NCI-H226 (cell line): ENCODE measurements at regions not wholly inside any gene's neighbourhood (a gene's known extent, or its start where the extent isn't known, plus 50 kb on each side); places are given as distances from the start of the nearest gene placed in this dataset.

Experiments
- DNase-seq: peaks from one replicate; pipeline ENCODE4 v3.0.0-alpha.2; 2015

DNA sequence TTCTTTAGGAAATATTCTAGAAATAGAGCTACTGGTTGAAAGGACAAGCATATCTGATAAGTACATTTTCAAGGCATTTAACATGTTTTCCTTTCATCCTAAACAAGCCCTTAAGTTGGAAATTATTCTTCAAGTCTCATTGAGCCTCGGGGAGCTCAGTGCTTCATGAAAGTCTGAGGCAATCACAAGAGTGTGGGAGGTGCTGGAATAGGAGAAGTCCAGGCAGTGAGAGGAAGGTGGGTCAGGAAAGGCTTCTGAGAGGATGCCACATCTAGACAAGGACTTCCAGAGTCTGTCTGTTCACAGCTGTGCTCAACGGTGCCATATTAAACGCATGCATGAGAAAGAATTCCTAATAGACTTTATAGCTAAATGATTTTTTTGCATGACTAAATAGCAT is 69.8 kb downstream of the CD83 start:
- DNase-seq: no peak

DNA sequence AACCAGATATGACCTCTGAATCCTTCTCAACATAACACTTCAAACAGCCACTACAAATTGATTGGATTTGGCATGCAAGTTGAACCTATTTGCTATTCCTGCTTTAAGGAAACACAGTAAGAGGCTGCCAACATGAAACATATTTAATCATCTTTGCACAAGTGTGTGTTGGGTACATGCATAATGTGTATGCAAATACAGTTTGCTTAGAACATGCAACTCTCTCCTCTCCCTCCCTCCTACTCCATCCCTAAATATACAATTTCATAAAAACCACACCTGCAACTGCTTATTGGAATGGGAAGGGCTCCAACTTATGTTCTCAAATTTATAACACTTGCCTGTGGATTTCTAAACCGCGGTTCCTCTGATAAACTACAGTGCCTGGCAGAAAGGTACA is 71.5 kb downstream of the CD83 start:
- DNase-seq: no peak

DNA sequence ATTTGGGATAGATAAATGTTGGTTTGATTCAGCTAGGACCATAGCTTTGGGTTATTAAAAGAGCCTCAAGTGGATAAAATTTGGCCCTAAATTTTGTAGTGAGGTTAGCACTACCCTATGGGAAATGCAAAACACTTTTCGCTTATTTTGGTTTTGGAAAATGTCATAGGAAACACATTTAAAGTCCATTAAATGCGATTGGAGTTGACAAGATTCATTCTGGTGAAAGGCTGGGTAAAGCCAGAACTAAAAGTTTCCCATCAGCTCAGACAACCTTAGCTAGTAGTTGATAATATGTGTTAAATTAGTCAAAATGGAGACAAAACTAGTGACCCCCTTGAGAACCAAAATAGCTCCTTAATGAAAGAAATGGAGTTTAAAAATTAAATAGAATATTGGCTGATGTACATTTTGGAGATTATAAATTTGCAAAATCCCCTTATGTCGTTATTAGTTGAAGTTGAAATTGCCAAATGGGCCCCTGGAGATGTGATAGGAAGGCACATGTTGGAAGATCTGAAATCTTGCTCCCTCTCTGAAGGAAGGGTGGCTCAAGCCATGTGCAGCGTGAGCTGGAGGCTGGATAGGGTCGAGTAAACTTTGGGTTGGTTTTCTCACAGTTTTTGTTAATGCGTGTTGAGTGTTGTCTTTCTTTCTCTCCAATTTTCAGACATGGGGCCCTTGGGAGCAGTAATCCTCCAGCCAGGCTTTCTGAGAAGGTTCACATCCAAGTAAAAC is 72.8 kb downstream of the CD83 start:
- DNase-seq: no peak

DNA sequence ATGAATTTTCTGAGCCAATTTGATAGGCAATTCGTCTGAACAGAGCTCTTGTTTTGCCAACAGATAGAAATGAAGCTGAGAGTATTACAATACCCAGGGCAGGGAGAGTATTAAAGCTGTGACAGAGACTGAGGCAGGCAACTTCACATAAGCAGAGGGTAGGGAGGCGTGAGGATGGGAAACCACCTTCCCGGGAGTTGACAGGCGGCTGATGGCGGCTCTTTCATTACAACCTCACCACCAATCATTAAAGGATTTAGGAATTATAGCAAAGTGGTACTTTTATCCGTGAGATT is 73.3 kb downstream of the CD83 start:
- DNase-seq: no peak

DNA sequence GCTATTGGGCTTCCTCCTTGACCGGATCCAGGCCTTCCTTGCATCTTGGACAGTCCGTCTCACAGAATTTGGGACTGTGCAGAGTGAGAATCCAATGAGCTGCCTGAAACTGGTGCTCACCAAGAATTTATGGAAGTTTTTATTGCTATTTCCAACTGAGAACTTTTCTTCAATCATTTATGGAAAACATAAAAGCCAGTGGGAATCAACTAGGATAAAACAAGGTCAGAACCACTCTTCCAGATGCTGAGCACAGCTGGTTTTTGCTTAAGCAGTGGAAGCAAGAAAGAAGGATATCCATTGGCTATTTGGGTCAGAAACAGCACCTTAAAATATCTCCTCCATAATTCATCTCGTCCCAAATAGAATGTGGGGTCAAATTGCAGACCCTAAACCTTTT is 74.2 kb downstream of the CD83 start:
- DNase-seq: no peak

DNA sequence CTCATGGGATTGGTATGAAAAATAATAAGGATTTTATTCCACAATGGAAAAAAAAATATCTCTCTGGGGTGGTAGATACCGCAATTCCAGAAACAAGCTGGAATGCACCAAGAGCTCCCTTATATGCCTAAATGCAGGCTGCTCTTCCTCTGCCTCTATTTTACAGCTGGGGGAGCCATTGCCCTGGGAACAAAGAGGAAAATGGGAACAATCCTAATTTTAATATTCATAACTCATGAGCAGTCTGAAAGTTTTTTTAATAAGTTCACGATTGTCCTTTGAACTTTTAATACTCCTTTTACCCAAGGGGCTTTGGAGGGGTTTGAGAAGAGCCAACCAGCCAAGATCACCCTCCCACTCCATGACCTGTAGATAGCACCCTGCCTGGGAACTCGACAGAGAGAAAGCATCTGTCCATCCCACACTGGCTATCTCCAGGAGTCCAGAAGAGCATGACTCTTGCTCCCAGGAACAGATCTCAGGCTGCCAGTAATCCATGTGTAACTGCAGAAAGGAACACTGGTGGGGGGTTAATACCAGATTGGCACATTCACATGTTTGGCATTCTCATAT is 74.7 kb downstream of the CD83 start:
- no peak for DNase-seq

DNA sequence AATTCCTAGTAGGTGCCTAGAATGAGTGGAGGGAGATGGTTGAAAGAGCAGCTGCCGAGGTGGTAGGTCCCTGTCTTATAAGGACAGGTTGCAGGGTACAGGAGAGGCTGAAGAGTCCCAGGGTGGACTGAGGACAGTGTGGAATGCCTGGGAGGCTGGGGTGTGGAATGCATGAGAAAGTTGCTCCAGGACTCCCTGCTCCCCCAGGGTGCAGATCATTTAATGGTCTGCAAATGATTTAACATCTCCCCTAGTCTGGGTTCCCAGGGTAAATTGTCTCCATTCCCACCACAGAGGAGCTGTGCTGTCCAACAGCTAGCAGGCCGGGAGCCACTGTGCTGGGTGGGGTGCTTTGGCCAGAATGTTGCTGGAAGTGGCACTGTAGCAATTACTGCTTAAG is 76.0 kb downstream of the CD83 start:
- DNase-seq: no peak

DNA sequence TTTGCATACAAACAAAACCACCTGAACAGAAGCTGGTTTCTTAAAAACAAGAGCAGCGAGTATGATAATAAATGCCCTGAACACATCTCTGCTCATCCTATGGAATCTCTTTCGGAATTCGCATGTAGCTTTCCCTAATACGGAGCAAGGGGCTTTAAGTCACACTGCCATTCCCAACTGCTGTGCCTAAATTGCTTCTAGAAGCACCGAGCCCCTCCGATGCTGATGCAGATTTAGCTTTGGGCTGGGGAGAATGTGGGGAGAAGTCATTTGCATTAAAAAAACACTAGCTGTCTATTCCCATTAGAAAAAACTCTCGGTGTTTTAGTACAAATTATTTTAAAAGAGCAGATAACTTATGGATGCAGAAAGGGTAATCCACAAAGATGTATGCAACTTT is 76.9 kb downstream of the CD83 start:
- DNase-seq: no peak

DNA sequence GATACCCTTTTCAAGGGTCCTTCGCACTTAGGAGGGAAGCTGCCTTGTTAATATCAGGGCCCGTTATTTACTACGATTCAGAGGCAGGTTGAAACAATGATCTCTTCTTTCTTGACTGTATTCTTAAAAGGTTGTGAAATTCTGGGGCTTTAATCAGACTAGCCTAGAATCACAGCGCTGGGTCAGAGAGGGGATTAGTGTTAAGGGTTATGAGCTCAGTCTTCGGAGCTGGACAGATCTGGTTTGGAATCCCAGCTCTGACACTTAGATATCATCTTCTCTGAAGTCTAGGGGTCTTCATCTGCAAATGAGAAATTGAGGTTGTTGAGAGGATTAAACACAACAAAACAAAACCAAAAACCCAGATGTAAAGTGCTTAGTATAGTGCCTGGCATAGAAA is 77.4 kb downstream of the CD83 start:
- no peak for DNase-seq

DNA sequence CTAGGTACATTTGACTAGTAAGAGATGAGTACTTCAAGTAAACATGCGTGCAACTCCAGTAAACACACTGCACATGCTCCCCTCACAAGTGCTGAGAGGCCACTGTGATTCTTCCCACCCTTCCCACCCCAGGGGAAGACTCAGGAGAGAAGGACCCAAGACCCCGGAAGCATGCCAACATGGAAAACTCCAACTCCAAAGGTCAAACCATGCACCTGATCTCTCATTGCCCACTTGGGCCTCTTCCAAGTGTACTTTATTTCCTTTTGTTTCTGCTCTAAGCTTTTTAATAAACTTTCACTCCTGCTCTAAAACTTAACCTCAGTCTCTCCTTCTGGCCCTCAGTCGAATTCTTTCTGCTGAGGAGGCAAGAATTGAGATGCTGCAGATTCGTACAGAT is 78.5 kb downstream of the CD83 start:
- no peak for DNase-seq

DNA sequence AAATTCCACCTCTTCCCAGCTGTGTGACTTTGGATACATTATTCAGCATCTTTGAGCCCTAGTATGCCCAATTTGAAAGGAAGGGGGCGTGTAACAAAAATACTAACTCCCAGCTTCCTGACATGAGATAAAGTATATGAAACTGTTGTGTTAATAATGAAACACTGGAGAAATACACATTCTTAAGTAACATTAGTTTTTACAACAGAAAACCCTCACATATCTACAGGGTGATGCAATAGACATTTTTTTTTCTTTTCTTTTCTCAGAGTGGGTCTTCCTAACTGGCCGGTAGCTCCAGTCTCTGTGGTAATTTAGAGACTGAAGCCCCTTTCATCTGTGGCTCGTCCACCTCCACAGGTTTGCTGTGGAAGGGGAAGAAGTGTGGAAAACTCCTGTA is 79.5 kb downstream of the CD83 start:
- DNase-seq: no peak

DNA sequence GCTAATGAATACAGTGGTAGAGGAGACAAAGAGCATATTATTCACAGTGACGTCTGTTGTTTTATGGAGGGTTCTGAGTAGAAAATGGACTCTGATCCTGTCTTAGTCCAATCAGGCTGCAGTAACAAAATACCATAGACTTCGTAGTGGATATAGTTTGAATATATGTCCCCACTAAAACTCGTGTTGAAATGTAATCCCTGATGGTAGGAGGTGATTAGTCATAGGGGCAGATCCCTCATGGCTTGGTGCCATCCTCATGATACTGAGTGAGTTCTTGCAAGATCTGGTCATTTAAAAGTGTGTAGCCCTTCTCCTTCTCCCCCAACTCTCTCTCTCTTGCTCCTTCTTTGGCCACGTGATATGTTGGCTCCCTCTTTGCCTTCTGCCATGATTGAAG is 82.5 kb downstream of the CD83 start:
- DNase-seq: no peak

DNA sequence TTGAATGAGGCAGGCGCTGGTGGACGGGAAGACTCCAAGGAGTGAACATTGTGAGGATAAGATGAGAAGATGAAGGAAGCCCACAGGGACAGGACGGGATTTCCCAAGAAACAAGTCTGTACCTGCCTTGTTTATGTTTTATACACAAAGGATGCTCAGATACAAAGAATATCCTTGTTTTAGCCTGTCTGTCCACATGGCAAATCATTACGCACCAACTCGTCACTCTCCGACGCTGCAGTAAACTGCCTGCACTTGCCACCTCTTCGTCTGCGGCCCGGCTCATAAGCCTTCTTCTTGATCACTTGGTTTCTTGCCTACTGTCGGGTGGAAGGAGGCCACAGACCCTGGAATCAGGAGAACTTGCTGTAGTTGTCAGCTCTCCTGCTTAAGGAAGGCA is 85.4 kb downstream of the CD83 start:
- no peak for DNase-seq

DNA sequence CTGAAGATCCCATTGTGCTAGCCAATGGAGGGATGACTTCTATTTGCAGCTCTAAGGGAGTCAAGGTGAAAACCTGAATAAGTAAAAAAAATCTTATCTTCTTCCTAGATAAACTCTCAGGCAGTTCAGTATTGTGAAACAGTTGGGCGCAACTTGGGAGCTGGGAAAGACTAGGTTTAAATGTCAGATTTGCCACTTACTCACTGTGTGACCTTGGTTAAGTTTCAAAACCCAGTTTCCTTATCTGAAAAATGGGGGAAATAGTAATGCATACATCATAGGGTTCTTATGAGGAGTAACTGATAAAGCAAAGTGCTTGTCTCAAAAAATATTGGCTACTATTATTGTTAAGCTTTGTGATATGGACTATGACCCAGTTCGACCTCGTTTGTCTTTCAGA is 88.8 kb downstream of the CD83 start:
- DNase-seq: peak; percentile 62

DNA sequence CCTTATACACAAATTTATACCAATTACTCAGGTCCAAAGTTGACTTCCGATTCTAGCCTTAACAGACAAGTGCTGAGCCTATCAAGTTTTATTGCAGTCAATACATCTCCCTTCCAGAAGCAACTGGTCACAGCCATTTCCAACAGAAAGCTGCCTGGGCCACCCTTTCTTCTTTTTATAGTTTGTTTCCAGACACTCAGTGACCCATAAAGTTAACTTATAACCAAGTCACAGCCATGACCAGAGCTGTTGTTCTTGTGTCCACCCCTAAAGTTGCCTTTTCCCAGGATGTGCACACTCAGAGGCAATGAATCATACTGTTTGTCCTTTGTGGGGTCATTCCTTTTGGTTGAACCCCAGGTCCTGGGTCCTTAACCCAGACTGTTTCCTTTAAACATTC is 89.9 kb downstream of the CD83 start:
- no peak for DNase-seq

DNA sequence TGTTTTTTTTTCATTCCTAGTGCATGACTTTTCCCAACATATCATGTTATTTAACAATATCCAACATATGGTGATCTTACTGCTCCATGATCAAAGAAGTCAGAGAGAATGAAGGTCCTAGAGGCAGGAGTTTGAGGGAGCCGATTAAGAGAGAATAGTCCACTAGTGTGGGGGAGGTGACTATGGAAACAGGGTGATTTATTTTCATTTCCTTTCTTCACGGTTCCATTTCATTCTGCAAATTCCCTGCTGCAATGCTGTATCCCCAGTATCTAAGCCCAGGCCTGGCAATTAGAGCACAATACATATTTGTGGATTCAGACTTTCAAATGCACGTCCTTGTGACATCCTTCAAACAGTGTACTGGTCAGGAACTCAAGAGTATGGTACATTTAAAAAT is 91.4 kb downstream of the CD83 start:
- DNase-seq: no peak

DNA sequence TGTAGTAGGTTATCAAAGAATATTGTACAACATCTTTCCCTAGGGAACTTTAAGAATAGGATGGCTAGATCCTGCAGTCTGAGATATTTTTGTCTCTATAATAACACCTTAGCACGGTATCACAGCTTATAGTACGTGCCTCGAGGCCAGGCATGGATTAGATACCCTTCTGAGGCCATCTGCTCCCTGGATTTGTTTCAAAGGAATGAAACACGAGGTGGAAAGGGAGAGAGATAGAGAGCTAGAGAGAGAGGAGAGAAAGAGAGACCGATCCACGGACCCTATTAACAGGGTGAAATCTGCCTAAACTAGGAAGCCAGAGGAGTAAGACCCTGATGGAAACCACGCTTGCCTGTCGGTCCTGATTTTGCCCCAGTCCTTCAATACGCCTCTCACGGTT is 92.5 kb downstream of the CD83 start:
- DNase-seq: no peak

DNA sequence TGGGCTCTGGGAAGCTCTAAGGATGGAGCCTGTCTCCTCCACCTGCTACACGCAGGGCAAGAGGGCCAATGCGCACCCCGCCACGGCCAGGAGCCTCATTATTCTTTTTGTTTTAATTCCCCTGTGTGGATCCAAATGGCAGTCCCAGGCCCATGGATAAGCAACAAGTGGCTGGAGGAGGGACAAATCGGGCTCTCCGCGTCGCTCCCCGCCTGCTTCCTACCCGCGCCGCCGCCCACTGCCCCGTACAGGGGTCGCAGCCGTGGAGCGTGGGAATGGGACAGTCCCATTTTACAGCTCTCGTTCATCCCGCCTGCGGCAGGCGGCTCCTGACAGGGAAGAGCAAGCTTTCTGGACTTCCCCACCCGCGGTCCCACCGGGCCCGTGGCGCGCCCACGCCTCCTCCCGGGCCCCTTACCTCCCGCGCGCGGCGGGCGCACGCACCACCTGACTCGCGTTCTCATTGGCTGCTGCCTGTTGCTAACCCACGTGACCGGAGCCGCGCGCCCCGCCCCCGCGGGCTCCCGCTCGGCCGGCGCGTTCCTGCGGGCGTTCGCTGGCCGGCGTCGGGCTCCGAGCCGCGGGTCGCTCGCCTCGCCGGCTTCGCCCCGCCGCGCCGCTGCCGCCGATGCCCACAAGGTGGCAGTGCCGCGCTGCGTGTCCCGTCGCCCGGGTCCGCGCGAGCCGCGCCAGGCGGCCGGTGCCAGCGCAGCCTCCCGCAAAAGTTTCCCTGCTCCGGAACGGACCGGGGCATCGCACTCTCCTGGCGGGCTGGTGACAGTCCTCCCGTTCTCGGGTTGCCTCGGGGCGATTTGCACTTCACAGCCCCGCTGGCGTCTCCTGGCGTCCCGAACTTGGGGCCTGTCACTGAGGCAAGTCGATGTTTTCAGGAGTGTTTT is 93.3 kb downstream of the CD83 start:
- DNase-seq: peak; percentile 84

DNA sequence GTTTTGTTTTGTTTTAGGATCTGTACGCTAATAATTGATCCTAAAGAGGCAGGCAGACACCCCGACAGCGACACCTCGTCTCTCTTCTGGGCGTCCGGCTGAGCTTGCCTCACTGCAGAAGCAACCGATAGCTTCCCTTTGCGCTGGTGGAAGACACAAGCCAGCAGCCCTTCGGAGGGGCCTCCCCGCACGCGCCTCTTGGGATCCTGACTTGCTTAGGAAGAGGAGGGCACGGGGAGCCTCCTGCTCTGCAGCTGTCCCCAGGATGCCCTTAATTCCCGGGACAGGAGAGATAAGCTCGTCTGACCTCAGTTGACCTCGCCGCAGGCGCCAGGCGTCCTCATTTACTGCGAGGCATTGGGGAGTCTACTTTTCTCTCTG is 94.0 kb downstream of the CD83 start:
- no peak for DNase-seq

DNA sequence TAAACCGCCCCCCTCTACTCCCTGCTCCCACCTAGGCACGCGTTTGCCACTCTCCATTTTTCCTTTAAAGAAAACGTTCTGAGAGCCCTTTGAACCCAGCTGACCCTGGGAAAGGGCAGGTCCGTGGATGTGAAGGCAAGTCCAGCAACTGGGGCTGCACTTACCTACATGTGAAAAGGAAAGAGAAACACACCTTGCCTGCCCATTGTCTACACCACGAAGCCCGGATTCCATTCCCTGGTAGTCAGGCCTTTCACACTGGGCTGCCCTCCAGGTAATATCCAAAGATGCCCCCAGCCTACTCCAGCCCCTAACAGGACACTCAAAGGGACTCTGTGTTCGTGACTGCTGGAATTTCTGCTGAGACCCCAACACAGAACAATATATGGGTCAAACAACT is 94.4 kb downstream of the CD83 start:
- no peak for DNase-seq

DNA sequence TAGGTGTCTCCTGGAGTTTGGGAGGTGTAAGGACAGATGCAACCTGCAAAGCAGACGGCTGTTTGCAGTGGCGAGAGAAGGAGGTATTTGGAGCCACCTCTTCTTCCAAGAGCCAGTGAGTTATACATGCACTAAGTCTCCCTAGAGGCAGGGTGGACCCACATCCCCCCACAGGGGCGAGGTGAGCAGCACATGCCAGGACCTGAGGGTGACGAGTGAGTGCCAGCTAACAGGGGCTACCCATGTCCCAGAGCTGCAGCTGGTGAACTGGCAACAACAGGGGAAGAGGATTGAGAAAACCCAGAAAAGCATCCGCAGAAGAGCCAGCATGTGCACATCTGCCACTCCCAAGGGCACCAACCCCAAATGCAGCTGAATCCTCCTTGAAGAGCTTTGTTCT is 95.1 kb downstream of the CD83 start:
- DNase-seq: no peak

DNA sequence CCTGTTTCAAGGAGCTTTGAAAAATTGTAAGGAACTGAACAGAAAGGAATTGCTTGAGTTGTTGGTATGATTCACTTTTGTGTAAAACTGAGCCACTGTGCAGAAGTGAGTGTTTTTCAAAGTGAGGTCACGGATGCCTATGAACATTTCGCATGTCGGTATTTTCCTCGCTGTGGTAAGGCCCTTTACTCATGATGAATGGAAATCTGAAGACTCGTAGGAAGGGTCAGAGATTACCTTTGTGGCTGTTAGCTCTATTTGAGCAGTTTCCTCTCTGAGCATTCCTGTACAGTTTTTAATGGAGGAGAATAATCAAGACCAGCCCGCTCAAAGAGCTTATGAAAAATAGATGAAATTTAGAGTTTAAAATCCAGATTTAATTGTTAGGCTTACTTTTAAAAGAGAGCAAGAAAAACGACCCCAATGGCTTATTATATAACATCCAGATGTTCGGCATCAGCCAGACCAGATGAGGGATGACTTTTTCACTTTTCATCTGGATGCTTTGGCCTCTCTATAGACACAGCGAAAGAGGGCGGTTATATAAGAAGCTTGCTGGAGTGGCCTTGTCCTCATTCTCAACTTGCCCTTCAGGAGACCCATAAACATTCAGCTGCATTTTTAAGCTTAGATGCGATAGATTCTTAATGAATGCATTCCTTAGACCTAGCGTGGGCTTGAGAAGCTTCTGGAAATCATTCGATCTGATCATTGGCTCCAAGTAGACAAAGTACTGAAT is 99.5 kb downstream of the CD83 start:
- no peak for DNase-seq

DNA sequence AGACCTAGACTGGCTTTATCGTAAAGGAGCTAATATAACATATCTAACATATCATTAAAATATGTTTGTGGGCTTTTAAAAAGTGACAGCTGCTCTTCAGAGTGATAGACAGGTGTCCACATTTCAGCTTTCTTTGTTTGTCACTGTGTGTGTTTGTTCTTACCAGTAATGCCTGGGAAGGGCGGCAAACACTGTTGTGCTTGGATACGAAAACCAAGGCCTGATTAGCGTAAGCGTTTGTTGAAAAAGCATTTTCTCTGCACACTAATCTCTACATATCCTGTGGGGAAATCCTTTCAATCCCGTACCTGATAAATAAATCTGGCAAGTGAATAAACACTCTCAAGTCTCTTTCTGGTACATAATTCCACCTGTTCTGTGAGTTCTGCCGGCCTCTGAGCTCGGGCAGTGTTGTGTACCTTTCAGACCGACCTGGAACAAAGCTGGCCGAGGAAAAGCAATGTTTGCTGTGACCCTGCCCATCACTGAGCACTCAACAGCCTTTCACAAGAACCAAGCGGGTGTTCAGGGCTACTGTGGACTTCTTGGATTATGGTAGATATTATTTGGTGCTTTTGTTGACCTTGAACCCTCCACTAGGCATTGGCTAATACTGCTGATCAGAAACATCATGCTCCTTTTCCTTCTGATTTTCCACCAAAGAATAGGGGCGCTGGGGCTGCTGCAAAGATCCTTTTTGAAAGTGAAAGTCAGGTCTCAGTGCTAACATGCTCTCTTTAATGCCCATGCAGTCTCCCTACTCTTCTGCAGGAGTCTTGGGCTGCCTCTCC is 100.4 kb downstream of the CD83 start:
- no peak for DNase-seq
